ENCODE measurements at regions not wholly inside any gene's neighbourhood (a gene's known extent, or its start where the extent isn't known, plus 50 kb on each side); places are given as distances from the start of the nearest gene placed in this dataset.

- TF ChIP-seq CTCF (conservative IDR thresholded peaks at IDR 0.05; ENCODE audit: control insufficient read depth, insufficient read depth, low read depth, low read length): no peak
- no peak for DNase-seq (ENCODE audit: low read depth)
- H3K4me3 ChIP-seq (ENCODE audit: control insufficient read depth, low read depth, low read length): no peak overlapping the region
Measured at GRCh38 chr11:115652094-115652493, 147.9 kb upstream of the CADM1 start.

GRCh38 chr11:115649461-115649860, 145.2 kb upstream of the CADM1 start:
- TF ChIP-seq CTCF (conservative IDR thresholded peaks at IDR 0.05; ENCODE audit: control insufficient read depth, insufficient read depth, low read depth, low read length): no peak
- no peak for DNase-seq (ENCODE audit: low read depth)
- H3K4me3 ChIP-seq (ENCODE audit: control insufficient read depth, low read depth, low read length): no peak overlapping the region

- no peak for TF ChIP-seq CTCF (conservative IDR thresholded peaks at IDR 0.05; ENCODE audit: control insufficient read depth, insufficient read depth, low read depth, low read length)
- no peak overlapping the region for H3K4me3 ChIP-seq (ENCODE audit: control insufficient read depth, low read depth, low read length)
- DNase-seq (ENCODE audit: low read depth): no peak
Measured at GRCh38 chr11:115645631-115646317, 141.6 kb upstream of the CADM1 start.

DNA sequence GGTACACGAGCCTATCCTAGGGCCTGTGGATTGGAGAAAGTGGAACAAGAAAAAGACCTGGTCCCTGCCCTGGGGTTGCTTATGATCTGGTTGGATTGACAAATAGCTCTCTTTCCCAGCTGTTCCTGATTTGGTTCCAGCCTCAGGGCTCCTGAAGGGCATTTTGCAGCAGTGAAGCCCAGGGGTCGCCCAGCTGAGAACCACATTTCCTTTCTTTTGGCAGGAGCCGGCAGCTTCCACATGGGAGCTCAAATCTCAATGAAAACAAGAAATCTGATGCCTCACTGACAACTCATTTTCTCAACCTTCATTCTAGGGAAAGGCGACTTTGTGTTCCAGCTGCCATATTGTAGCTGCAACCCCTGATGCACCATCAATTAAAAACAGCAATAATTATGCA, 140.6 kb upstream of the CADM1 start:
- no peak for TF ChIP-seq CTCF (conservative IDR thresholded peaks at IDR 0.05; ENCODE audit: control insufficient read depth, insufficient read depth, low read depth, low read length)
- no peak for DNase-seq (ENCODE audit: low read depth)
- H3K4me3 ChIP-seq (ENCODE audit: control insufficient read depth, low read depth, low read length): no peak overlapping the region

GRCh38 chr11:115643549-115644270, 139.5 kb upstream of the CADM1 start:
- no peak overlapping the region for H3K4me3 ChIP-seq (ENCODE audit: control insufficient read depth, low read depth, low read length)
- no peak for DNase-seq (ENCODE audit: low read depth)
- no peak for TF ChIP-seq CTCF (conservative IDR thresholded peaks at IDR 0.05; ENCODE audit: control insufficient read depth, insufficient read depth, low read depth, low read length)

DNA sequence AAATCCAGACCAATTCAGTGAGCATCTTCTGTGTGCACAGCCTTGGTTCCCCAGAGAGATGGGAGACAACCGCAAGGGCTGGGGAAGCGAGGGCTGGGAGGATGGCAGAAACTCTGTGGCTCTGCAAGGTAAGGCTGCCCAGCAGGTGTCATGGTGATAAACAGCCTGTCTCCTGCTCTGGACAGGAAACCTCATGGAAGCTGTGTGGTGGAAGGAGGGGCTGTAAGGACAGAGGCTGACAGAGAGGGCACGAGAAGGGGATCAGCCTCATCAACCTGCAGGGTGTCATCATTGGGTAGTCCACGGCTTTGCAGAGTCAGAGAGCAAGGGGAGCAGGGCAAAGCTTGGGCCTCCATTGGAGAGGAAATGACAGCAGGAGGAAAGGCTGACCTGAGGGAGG, 138.4 kb upstream of the CADM1 start:
- no peak for DNase-seq (ENCODE audit: low read depth)
- TF ChIP-seq CTCF (conservative IDR thresholded peaks at IDR 0.05; ENCODE audit: control insufficient read depth, insufficient read depth, low read depth, low read length): no peak
- no peak overlapping the region for H3K4me3 ChIP-seq (ENCODE audit: control insufficient read depth, low read depth, low read length)

Measured in fibroblast of mammary gland (primary cell).